Cardiac muscle cell (in vitro differentiated cells and primary cell): ENCODE measurements at regions not wholly inside any gene's neighbourhood (a gene's known extent, or its start where the extent isn't known, plus 50 kb on each side); places are given as distances from the start of the nearest gene placed in this dataset.

ENCODE experiments used
- DNase-seq, 2 donors: peaks; one replicate each; pipeline versions ENCODE4 v3.0.0 to v3.0.0-alpha.2; 2010 to 2017; ENCODE audit warnings: low read depth in 1 of 2, low spot score in 1 of 2
- H3K27ac ChIP-seq: fragments of 200-600 bp; sonication (generic); 2 replicates; pipeline ENCODE4 v1.5.1; 2016
- H3K27me3 ChIP-seq: fragments of 200-600 bp; sonication (generic); 2 replicates; pipeline ENCODE4 v1.6.0; 2016; ENCODE audit warnings: control low read depth
- H3K36me3 ChIP-seq: fragments of 200-600 bp; sonication (generic); 2 replicates; pipeline ENCODE4 v1.5.1; 2016; ENCODE audit warnings: control low read depth
- H3K4me1 ChIP-seq: fragments of 200-600 bp; sonication (generic); 2 replicates; pipeline ENCODE4 v1.8.1; 2017; ENCODE audit warnings: low read depth, mild to moderate bottlenecking, mixed run types
- H3K4me3 ChIP-seq: fragments of 200-600 bp; sonication (generic); 2 replicates; pipeline ENCODE4 v1.5.1; 2016; ENCODE audit warnings: mild to moderate bottlenecking
- H3K9me3 ChIP-seq: fragments of 200-600 bp; sonication (generic); 2 replicates; pipeline ENCODE4 v1.5.1; 2017; ENCODE audit warnings: low read depth, mild to moderate bottlenecking, control low read depth
- CTCF ChIP-seq: IDR thresholded peaks from 2 replicates; pipeline ENCODE4 v1.5.1; 2012; ENCODE audit warnings: low read depth, mild to moderate bottlenecking, low read length

- no peaks in the 10 kb centered on the region for H3K27me3 ChIP-seq
- no peaks in the 10 kb centered on the region for H3K9me3 ChIP-seq
- H3K27ac ChIP-seq = no peak overlapping the region
- H3K4me1 ChIP-seq = no peaks in the 10 kb centered on the region
- TF ChIP-seq CTCF = no peak
- H3K36me3 ChIP-seq = no peaks in the 10 kb centered on the region
- DNase-seq = no peak
- no peak overlapping the region for H3K4me3 ChIP-seq
Measured at GRCh38 chr1:208928349-208929010, 655.0 kb upstream of the CAMK1G start.

GRCh38 chr1:208929575-208929974 lies 653.9 kb upstream of the CAMK1G start:
- H3K27ac ChIP-seq = no peak overlapping the region
- TF ChIP-seq CTCF = no peak
- H3K4me3 ChIP-seq = no peak overlapping the region
- H3K9me3 ChIP-seq = no peaks in the 10 kb centered on the region
- H3K36me3 ChIP-seq = no peaks in the 10 kb centered on the region
- H3K4me1 ChIP-seq = no peaks in the 10 kb centered on the region
- no peaks in the 10 kb centered on the region for H3K27me3 ChIP-seq
- peak in 1 of 2 donors; percentile 1 for DNase-seq

- Histone ChIP-seq H3K27ac (no peak overlapping the region), H3K4me1 (peaks cover 4% of the 10 kb centered on the region), H3K4me3 (no peak overlapping the region), H3K36me3 (no peaks in the 10 kb centered on the region), H3K9me3 (no peaks in the 10 kb centered on the region), H3K27me3 (no peaks in the 10 kb centered on the region)
- no peak for DNase-seq
- TF ChIP-seq CTCF = no peak
Measured at GRCh38 chr1:208931936-208932335, 651.6 kb upstream of the CAMK1G start.

GRCh38 chr1:208933984-208934525 lies 649.5 kb upstream of the CAMK1G start:
- H3K4me1 ChIP-seq = peaks cover 7% of the 10 kb centered on the region
- no peaks in the 10 kb centered on the region for H3K36me3 ChIP-seq
- H3K9me3 ChIP-seq = no peaks in the 10 kb centered on the region
- H3K27ac ChIP-seq = no peak overlapping the region
- H3K27me3 ChIP-seq = no peaks in the 10 kb centered on the region
- TF ChIP-seq CTCF = no peak
- no peak for DNase-seq
- no peak overlapping the region for H3K4me3 ChIP-seq

GRCh38 chr1:208934933-208935332 lies 648.6 kb upstream of the CAMK1G start:
- H3K36me3 ChIP-seq = no peaks in the 10 kb centered on the region
- DNase-seq = no peak
- no peak overlapping the region for H3K4me3 ChIP-seq
- H3K27ac ChIP-seq = no peak overlapping the region
- H3K9me3 ChIP-seq = no peaks in the 10 kb centered on the region
- H3K4me1 ChIP-seq = peaks cover 8% of the 10 kb centered on the region
- TF ChIP-seq CTCF = no peak
- H3K27me3 ChIP-seq = no peaks in the 10 kb centered on the region
